ENCODE measurements at regions not wholly inside any gene's neighbourhood (a gene's known extent, or its start where the extent isn't known, plus 50 kb on each side); places are given as distances from the start of the nearest gene placed in this dataset.

GRCh38 chr14:38485026-38485425 is 229.1 kb upstream of the CLEC14A start:
- Histone ChIP-seq H3K27ac (ENCODE audit: low read depth, low read length) (no peak overlapping the region), H3K9me3 (ENCODE audit: control insufficient read depth, insufficient read depth, low read depth, low read length) (no peaks in the 10 kb centered on the region), H3K4me3 (ENCODE audit: low read depth, low read length) (no peak overlapping the region), H3K4me1 (ENCODE audit: control insufficient read depth, insufficient read depth, low read length) (no peaks in the 10 kb centered on the region), H3K9ac (ENCODE audit: low read length) (no peak overlapping the region), H3K27me3 (ENCODE audit: control insufficient read depth, insufficient read depth, low read length) (no peaks in the 10 kb centered on the region), H3K36me3 (ENCODE audit: control insufficient read depth, insufficient read depth, low read length) (no peaks in the 10 kb centered on the region)

- Histone ChIP-seq H3K27me3 (ENCODE audit: control insufficient read depth, insufficient read depth, low read length) (no peaks in the 10 kb centered on the region), H3K9me3 (ENCODE audit: control insufficient read depth, insufficient read depth, low read depth, low read length) (peaks cover 18% of the 10 kb centered on the region), H3K27ac (ENCODE audit: low read depth, low read length) (no peak overlapping the region), H3K4me1 (ENCODE audit: control insufficient read depth, insufficient read depth, low read length) (no peaks in the 10 kb centered on the region), H3K9ac (ENCODE audit: low read length) (no peak overlapping the region), H3K36me3 (ENCODE audit: control insufficient read depth, insufficient read depth, low read length) (no peaks in the 10 kb centered on the region), H3K4me3 (ENCODE audit: low read depth, low read length) (no peak overlapping the region)
Observed at GRCh38 chr14:38481952-38482678, 226.2 kb upstream of the CLEC14A start.

- H3K4me1 ChIP-seq (ENCODE audit: control insufficient read depth, insufficient read depth, low read length), result no peaks in the 10 kb centered on the region
- H3K4me3 ChIP-seq (ENCODE audit: low read depth, low read length), result no peak overlapping the region
- H3K27ac ChIP-seq (ENCODE audit: low read depth, low read length), result no peak overlapping the region
- H3K9ac ChIP-seq (ENCODE audit: low read length), result no peak overlapping the region
- no peaks in the 10 kb centered on the region for H3K9me3 ChIP-seq (ENCODE audit: control insufficient read depth, insufficient read depth, low read depth, low read length)
- H3K27me3 ChIP-seq (ENCODE audit: control insufficient read depth, insufficient read depth, low read length), result no peaks in the 10 kb centered on the region
- H3K36me3 ChIP-seq (ENCODE audit: control insufficient read depth, insufficient read depth, low read length), result no peaks in the 10 kb centered on the region
Observed at GRCh38 chr14:38469156-38469555, 213.3 kb upstream of the CLEC14A start.

GRCh38 chr14:38442208-38442607 is 186.3 kb upstream of the CLEC14A start:
- Histone ChIP-seq H3K27me3 (ENCODE audit: control insufficient read depth, insufficient read depth, low read length) (no peaks in the 10 kb centered on the region), H3K4me1 (ENCODE audit: control insufficient read depth, insufficient read depth, low read length) (no peaks in the 10 kb centered on the region), H3K4me3 (ENCODE audit: low read depth, low read length) (no peak overlapping the region), H3K36me3 (ENCODE audit: control insufficient read depth, insufficient read depth, low read length) (no peaks in the 10 kb centered on the region), H3K27ac (ENCODE audit: low read depth, low read length) (no peak overlapping the region), H3K9ac (ENCODE audit: low read length) (no peak overlapping the region), H3K9me3 (ENCODE audit: control insufficient read depth, insufficient read depth, low read depth, low read length) (peaks cover 5% of the 10 kb centered on the region; the same call in 1 of the 2 replicates)

- Histone ChIP-seq H3K4me1 (ENCODE audit: control insufficient read depth, insufficient read depth, low read length) (no peaks in the 10 kb centered on the region), H3K27me3 (ENCODE audit: control insufficient read depth, insufficient read depth, low read length) (no peaks in the 10 kb centered on the region), H3K4me3 (ENCODE audit: low read depth, low read length) (no peak overlapping the region), H3K36me3 (ENCODE audit: control insufficient read depth, insufficient read depth, low read length) (no peaks in the 10 kb centered on the region), H3K27ac (ENCODE audit: low read depth, low read length) (no peak overlapping the region), H3K9ac (ENCODE audit: low read length) (no peak overlapping the region), H3K9me3 (ENCODE audit: control insufficient read depth, insufficient read depth, low read depth, low read length) (no peaks in the 10 kb centered on the region)
Observed at GRCh38 chr14:38432186-38432585, 176.3 kb upstream of the CLEC14A start.

GRCh38 chr14:38431156-38431555 is 175.3 kb upstream of the CLEC14A start:
- H3K36me3 ChIP-seq (ENCODE audit: control insufficient read depth, insufficient read depth, low read length), result no peaks in the 10 kb centered on the region
- H3K4me1 ChIP-seq (ENCODE audit: control insufficient read depth, insufficient read depth, low read length), result no peaks in the 10 kb centered on the region
- H3K9ac ChIP-seq (ENCODE audit: low read length), result no peak overlapping the region
- no peaks in the 10 kb centered on the region for H3K9me3 ChIP-seq (ENCODE audit: control insufficient read depth, insufficient read depth, low read depth, low read length)
- H3K27me3 ChIP-seq (ENCODE audit: control insufficient read depth, insufficient read depth, low read length), result no peaks in the 10 kb centered on the region
- H3K4me3 ChIP-seq (ENCODE audit: low read depth, low read length), result no peak overlapping the region
- no peak overlapping the region for H3K27ac ChIP-seq (ENCODE audit: low read depth, low read length)

GRCh38 chr14:38430522-38430921 is 174.6 kb upstream of the CLEC14A start:
- Histone ChIP-seq H3K36me3 (ENCODE audit: control insufficient read depth, insufficient read depth, low read length) (no peaks in the 10 kb centered on the region), H3K4me3 (ENCODE audit: low read depth, low read length) (no peak overlapping the region), H3K27me3 (ENCODE audit: control insufficient read depth, insufficient read depth, low read length) (no peaks in the 10 kb centered on the region), H3K9ac (ENCODE audit: low read length) (no peak overlapping the region), H3K9me3 (ENCODE audit: control insufficient read depth, insufficient read depth, low read depth, low read length) (no peaks in the 10 kb centered on the region), H3K27ac (ENCODE audit: low read depth, low read length) (no peak overlapping the region), H3K4me1 (ENCODE audit: control insufficient read depth, insufficient read depth, low read length) (no peaks in the 10 kb centered on the region)

- Histone ChIP-seq H3K4me1 (ENCODE audit: control insufficient read depth, insufficient read depth, low read length) (no peaks in the 10 kb centered on the region), H3K27me3 (ENCODE audit: control insufficient read depth, insufficient read depth, low read length) (no peaks in the 10 kb centered on the region), H3K4me3 (ENCODE audit: low read depth, low read length) (no peak overlapping the region), H3K9me3 (ENCODE audit: control insufficient read depth, insufficient read depth, low read depth, low read length) (0 out of 2 replicates have a peak, but pooled peaks cover 3% of the 10 kb centered on the region), H3K27ac (ENCODE audit: low read depth, low read length) (no peak overlapping the region), H3K36me3 (ENCODE audit: control insufficient read depth, insufficient read depth, low read length) (no peaks in the 10 kb centered on the region), H3K9ac (ENCODE audit: low read length) (no peak overlapping the region)
Observed at GRCh38 chr14:38425324-38425976, 169.6 kb upstream of the CLEC14A start.

- Histone ChIP-seq H3K27ac (ENCODE audit: low read depth, low read length) (no peak overlapping the region), H3K4me1 (ENCODE audit: control insufficient read depth, insufficient read depth, low read length) (no peaks in the 10 kb centered on the region), H3K36me3 (ENCODE audit: control insufficient read depth, insufficient read depth, low read length) (no peaks in the 10 kb centered on the region), H3K9me3 (ENCODE audit: control insufficient read depth, insufficient read depth, low read depth, low read length) (0 out of 2 replicates have a peak, but pooled peaks cover 3% of the 10 kb centered on the region), H3K4me3 (ENCODE audit: low read depth, low read length) (no peak overlapping the region), H3K9ac (ENCODE audit: low read length) (no peak overlapping the region), H3K27me3 (ENCODE audit: control insufficient read depth, insufficient read depth, low read length) (no peaks in the 10 kb centered on the region)
Observed at GRCh38 chr14:38420048-38420447, 164.2 kb upstream of the CLEC14A start.

GRCh38 chr14:38419579-38419978 is 163.7 kb upstream of the CLEC14A start:
- H3K9me3 ChIP-seq (ENCODE audit: control insufficient read depth, insufficient read depth, low read depth, low read length), result 0 out of 2 replicates have a peak, but pooled peaks cover 3% of the 10 kb centered on the region
- H3K27me3 ChIP-seq (ENCODE audit: control insufficient read depth, insufficient read depth, low read length), result no peaks in the 10 kb centered on the region
- H3K4me1 ChIP-seq (ENCODE audit: control insufficient read depth, insufficient read depth, low read length), result no peaks in the 10 kb centered on the region
- no peak overlapping the region for H3K9ac ChIP-seq (ENCODE audit: low read length)
- no peak overlapping the region for H3K4me3 ChIP-seq (ENCODE audit: low read depth, low read length)
- H3K36me3 ChIP-seq (ENCODE audit: control insufficient read depth, insufficient read depth, low read length), result no peaks in the 10 kb centered on the region
- no peak overlapping the region for H3K27ac ChIP-seq (ENCODE audit: low read depth, low read length)

GRCh38 chr14:38412654-38413053 is 156.8 kb upstream of the CLEC14A start:
- no peaks in the 10 kb centered on the region for H3K36me3 ChIP-seq (ENCODE audit: control insufficient read depth, insufficient read depth, low read length)
- no peaks in the 10 kb centered on the region for H3K4me1 ChIP-seq (ENCODE audit: control insufficient read depth, insufficient read depth, low read length)
- no peak overlapping the region for H3K27ac ChIP-seq (ENCODE audit: low read depth, low read length)
- no peak overlapping the region for H3K4me3 ChIP-seq (ENCODE audit: low read depth, low read length)
- H3K27me3 ChIP-seq (ENCODE audit: control insufficient read depth, insufficient read depth, low read length), result no peaks in the 10 kb centered on the region
- no peak overlapping the region for H3K9ac ChIP-seq (ENCODE audit: low read length)
- H3K9me3 ChIP-seq (ENCODE audit: control insufficient read depth, insufficient read depth, low read depth, low read length), result no peaks in the 10 kb centered on the region

All from HUES6 (cell line).